Endothelial cell of umbilical vein (primary cell): ENCODE measurements at regions not wholly inside any gene's neighbourhood (a gene's known extent, or its start where the extent isn't known, plus 50 kb on each side); places are given as distances from the start of the nearest gene placed in this dataset.

ENCODE experiments used
- BruUV-seq: library from RNA; stranded (reverse); fragments of 400-500 nt; replicated peaks from 2 replicates; lab custom pipeline; 2021; lab: Mats Ljungman, UMichigan
- CTCF ChIA-PET: fragments of 300-600, 350-600 bp; sonication (Branson Sonifier 250); formaldehyde crosslinking; loops from one replicate; lab custom pipeline; 2021; ENCODE audit warnings: antibody characterized with exemption, inconsistent platforms; lab: Charles Lee
- POLR2A ChIA-PET: fragments of 300-600, 350-600 bp; sonication (Branson Sonifier 250); formaldehyde crosslinking; loops from one replicate; lab custom pipeline; 2021; ENCODE audit warnings: antibody characterized with exemption, inconsistent platforms; lab: Charles Lee
- DNase-seq: peaks from one replicate; pipeline ENCODE4 v3.0.0-alpha.2; 2011; ENCODE audit warnings: low read depth, low spot score
- FAIRE-seq: peaks from 2 replicates; lab custom pipeline; 2011; peaks lifted over from hg19 to GRCh38; lab: Jason Lieb, UNC
- H2AFZ ChIP-seq: 2 replicates; pipeline ENCODE4 v1.6.0; 2012; ENCODE audit warnings: low read depth, low read length, control low read depth, inconsistent platforms
- H3K27ac ChIP-seq: 2 replicates; pipeline ENCODE4 v1.5.1; 2011; ENCODE audit warnings: low read depth, mild to moderate bottlenecking, control low read depth, low read length, moderate library complexity; ENCODE audit not compliant: insufficient read depth
- H3K27me3 ChIP-seq, 2 experiments: 2 replicates each; pipeline versions ENCODE4 v1.6.0 to v1.6.1; 2011; ENCODE audit warnings: low read length in 2 of 2, mixed read lengths in 1 of 2; ENCODE audit not compliant: control insufficient read depth in 2 of 2, insufficient read depth in 2 of 2
- H3K36me3 ChIP-seq, 2 experiments: 2 replicates in 1 of 2; 3 replicates in 1 of 2; pipeline ENCODE4 v1.5.1; 2011; ENCODE audit warnings: low read length in 2 of 2, mild to moderate bottlenecking in 1 of 2, moderate library complexity in 1 of 2; ENCODE audit not compliant: control insufficient read depth in 2 of 2, insufficient read depth in 2 of 2; ENCODE audit errors: extremely low read depth in 1 of 2
- H3K4me1 ChIP-seq: 3 replicates; pipeline ENCODE4 v1.5.1; 2011; ENCODE audit warnings: mild to moderate bottlenecking, low read length; ENCODE audit not compliant: control insufficient read depth, insufficient read depth; ENCODE audit errors: extremely low read depth
- H3K4me2 ChIP-seq: 2 replicates; pipeline ENCODE4 v1.6.1; 2011; ENCODE audit warnings: low read length, control low read depth, mixed read lengths; ENCODE audit not compliant: insufficient read depth
- H3K4me3 ChIP-seq, 3 experiments: fragments of 200-600 bp in 1 of 3; sonication (generic), shearing (Covaris generic) in 1 of 3; replicated peaks in 1 of 3; 2 replicates each; pipeline ENCODE4 v1.5.1; 2011 to 2016; ENCODE audit warnings: control low read depth in 3 of 3, low read length in 3 of 3, mild to moderate bottlenecking in 2 of 3, inconsistent platforms in 1 of 3, low read depth in 1 of 3, moderate library complexity in 1 of 3; ENCODE audit not compliant: insufficient read depth in 1 of 3
- H3K79me2 ChIP-seq: 2 replicates; pipeline ENCODE4 v1.6.0; 2012; ENCODE audit warnings: low read length, inconsistent platforms; ENCODE audit not compliant: control insufficient read depth, insufficient read depth
- H3K9ac ChIP-seq: replicated peaks from 2 replicates; pipeline ENCODE3; 2011; ENCODE audit warnings: low read length, control low read depth; ENCODE audit not compliant: insufficient read depth; ENCODE audit errors: extremely low read depth
- H3K9me1 ChIP-seq: replicated peaks from 3 replicates; pipeline ENCODE4 v1.6.0; 2011; ENCODE audit warnings: mild to moderate bottlenecking, low read length; ENCODE audit not compliant: control insufficient read depth, insufficient read depth; ENCODE audit errors: extremely low read depth
- H3K9me3 ChIP-seq: replicated peaks from 2 replicates; pipeline ENCODE4 v1.5.1; 2012; ENCODE audit warnings: low read length, inconsistent platforms; ENCODE audit not compliant: control insufficient read depth, insufficient read depth
- H4K20me1 ChIP-seq: replicated peaks from 2 replicates; pipeline ENCODE3; 2011; ENCODE audit warnings: mild to moderate bottlenecking, low read length; ENCODE audit not compliant: control insufficient read depth, insufficient read depth; ENCODE audit errors: extremely low read depth
- CTCF ChIP-seq, 2 donors: IDR thresholded peaks; 1 replicate in 1 of 2; 2 replicates in 1 of 2; pipeline ENCODE4 v1.5.1; 2011; ENCODE audit warnings: low read length in 2 of 2, mild to moderate bottlenecking in 2 of 2, moderate library complexity in 2 of 2, control low read depth in 1 of 2, inconsistent platforms in 1 of 2, low read depth in 1 of 2; ENCODE audit not compliant: insufficient read depth in 1 of 2; ENCODE audit errors: extremely low read depth in 1 of 2
- EZH2 ChIP-seq: IDR thresholded peaks from 2 replicates; pipeline ENCODE4 v1.6.1; 2012; ENCODE audit warnings: borderline replicate concordance, low read depth, mild to moderate bottlenecking, moderate library complexity, low read length, inconsistent platforms; ENCODE audit not compliant: severe bottlenecking
- FOS ChIP-seq: IDR thresholded peaks from 2 replicates; pipeline ENCODE4 v1.6.1; 2011; ENCODE audit warnings: mild to moderate bottlenecking, low read length, moderate library complexity, borderline replicate concordance; ENCODE audit not compliant: insufficient read depth
- GATA2 ChIP-seq: IDR thresholded peaks from 2 replicates; pipeline ENCODE4 v1.7.0; 2011; ENCODE audit warnings: low read depth, mild to moderate bottlenecking, moderate library complexity, mixed read lengths, low read length; ENCODE audit not compliant: insufficient read length, insufficient read depth
- JUN ChIP-seq: IDR thresholded peaks from 2 replicates; pipeline ENCODE4 v1.6.1; 2011; ENCODE audit warnings: borderline replicate concordance, low read depth; ENCODE audit not compliant: insufficient read length, insufficient read depth
- MAX ChIP-seq: IDR thresholded peaks from 2 replicates; pipeline ENCODE4 v1.6.1; 2011; ENCODE audit not compliant: insufficient read depth, insufficient read length
- MYC ChIP-seq: IDR thresholded peaks from one replicate; pipeline ENCODE4 v1.6.1; 2011; ENCODE audit warnings: mild to moderate bottlenecking, low read depth, low read length
- POLR2A ChIP-seq: IDR thresholded peaks from 2 replicates; pipeline ENCODE4 v1.6.1; 2012; ENCODE audit warnings: low read depth, mild to moderate bottlenecking, control low read depth, low read length
- POLR2AphosphoS5 ChIP-seq: IDR thresholded peaks from 2 replicates; pipeline ENCODE4 v1.6.1; 2012; ENCODE audit warnings: low read depth, mild to moderate bottlenecking, control low read depth, low read length, moderate library complexity; ENCODE audit not compliant: insufficient read depth
- dilution Hi-C: fragments of 300-500 bp; cut with MboI; formaldehyde crosslinking; loops from one replicate; pipeline ENCODE4 v1.15.0; 2019; ENCODE audit warnings: low sequenced_read_pairs; ENCODE audit not compliant: extremely low pct_ligation_motif_present
- intact Hi-C: fragments of 100-400 bp; cut with micrococcal nuclease; formaldehyde crosslinking; loops from one replicate; pipeline ENCODE4 v1.10.0; 2022

- Histone ChIP-seq H2AFZ (no peak overlapping the region), H3K9ac (no peak overlapping the region), H3K27me3 (no peaks in the 10 kb centered on the region), H3K9me1 (no peaks in the 10 kb centered on the region), H3K4me2 (no peak overlapping the region), H3K27ac (no peak overlapping the region), H3K36me3 (no peaks in the 10 kb centered on the region), H3K4me3 (no peak overlapping the region), H3K9me3 (no peaks in the 10 kb centered on the region), H4K20me1 (no peaks in the 10 kb centered on the region), H3K79me2 (no peaks in the 10 kb centered on the region), H3K4me1 (no peaks in the 10 kb centered on the region)
- dilution Hi-C loops (no loop called here), intact Hi-C loops (no loop called here)
- no TSS peak for BruUV-seq
- POLR2A ChIA-PET, result no interaction called here
- CTCF ChIA-PET, result no interaction called here
- TF ChIP-seq FOS, result no peak
- TF ChIP-seq GATA2, result no peak
- TF ChIP-seq EZH2, result no peak
- TF ChIP-seq JUN, result no peak
- no peak for TF ChIP-seq POLR2AphosphoS5
- no peak for TF ChIP-seq CTCF (IDR thresholded peaks at IDR 0.05; ENCODE audit: extremely low read depth in 1 of 2, insufficient read depth in 1 of 2, low read depth in 1 of 2, low read length in 2 of 2)
- no peak for TF ChIP-seq POLR2A
- TF ChIP-seq MAX, result no peak
- TF ChIP-seq MYC, result no peak
- DNase-seq (no peak), FAIRE-seq (no peak)
Measured at GRCh38 chr7:110531186-110531585, 559.7 kb upstream of the LRRN3 start.
